ENCODE measurements at regions not wholly inside any gene's neighbourhood (a gene's known extent, or its start where the extent isn't known, plus 50 kb on each side); places are given as distances from the start of the nearest gene placed in this dataset.
A peak's percentile ranks its signal among the peaks of the same experiment; 100 is the strongest.
"Not testable (repeated sequence)": the region's sequence is repeated elsewhere in the genome, so short reads cannot be mapped to it uniquely, and the experiment has no call there.

GRCh38 chr9:104276709-104277245 is 182.7 kb downstream of the SMC2 start:
- DNase-seq = no peak

GRCh38 chr9:104278929-104279496 is 184.9 kb downstream of the SMC2 start:
- no peak for DNase-seq

GRCh38 chr9:104279535-104280177 is 185.5 kb downstream of the SMC2 start:
- no peak for DNase-seq

GRCh38 chr9:104280178-104280560 is 186.1 kb downstream of the SMC2 start:
- DNase-seq = no peak

- no peak for DNase-seq
Observed at GRCh38 chr9:104280711-104281110, 186.6 kb downstream of the SMC2 start.

- no peak for DNase-seq
Observed at GRCh38 chr9:104286187-104286586, 192.1 kb downstream of the SMC2 start.

- DNase-seq = no peak
Observed at GRCh38 chr9:104286799-104287198, 192.7 kb downstream of the SMC2 start.

GRCh38 chr9:104287253-104287878 is 193.3 kb downstream of the SMC2 start:
- no peak for DNase-seq

GRCh38 chr9:104293877-104294276 is 199.8 kb downstream of the SMC2 start:
- DNase-seq = no peak

- no peak for DNase-seq
Observed at GRCh38 chr9:104300124-104300523, 203.9 kb upstream of the OR13F1 start.

- peak; percentile 22 for DNase-seq
Observed at GRCh38 chr9:104301755-104302154, 202.3 kb upstream of the OR13F1 start.

GRCh38 chr9:104302775-104303174 is 201.3 kb upstream of the OR13F1 start:
- DNase-seq = no peak

- DNase-seq = no peak
Observed at GRCh38 chr9:104304925-104305324, 199.1 kb upstream of the OR13F1 start.

GRCh38 chr9:104313396-104314110 is 190.5 kb upstream of the OR13F1 start:
- DNase-seq = no peak

- DNase-seq = not testable (repeated sequence)
Observed at GRCh38 chr9:104316201-104317009, 187.7 kb upstream of the OR13F1 start.

GRCh38 chr9:104319198-104319597 is 184.9 kb upstream of the OR13F1 start:
- no peak for DNase-seq

- DNase-seq = peak; percentile 12
Observed at GRCh38 chr9:104319685-104320084, 184.4 kb upstream of the OR13F1 start.

GRCh38 chr9:104322596-104322995 is 181.5 kb upstream of the OR13F1 start:
- DNase-seq = no peak

- not testable (repeated sequence) for DNase-seq
Observed at GRCh38 chr9:104323967-104324694, 179.9 kb upstream of the OR13F1 start.

GRCh38 chr9:104326912-104327311 is 177.2 kb upstream of the OR13F1 start:
- no peak for DNase-seq

GRCh38 chr9:104329245-104329644 is 174.8 kb upstream of the OR13F1 start:
- no peak for DNase-seq

- no peak for DNase-seq
Observed at GRCh38 chr9:104330841-104331240, 173.2 kb upstream of the OR13F1 start.

All from NCI-H187 treated with DMSO at 0.1 percent for 48 hours (cell line).